A673 (cell line): ENCODE measurements at regions not wholly inside any gene's neighbourhood (a gene's known extent, or its start where the extent isn't known, plus 50 kb on each side); places are given as distances from the start of the nearest gene placed in this dataset.

Source experiments
- BruUV-seq: library from RNA; stranded (reverse); fragments of 400-500 nt; replicated peaks from 2 replicates; lab custom pipeline; 2021; lab: Mats Ljungman, UMichigan
- CTCF ChIA-PET: fragments of 300-600 bp; sonication (Branson Sonifier 250); formaldehyde crosslinking; loops from one replicate; lab custom pipeline; 2022; ENCODE audit warnings: antibody characterized with exemption; lab: Charles Lee
- POLR2A ChIA-PET: fragments of 300-600 bp; sonication (Branson Sonifier 250); formaldehyde crosslinking; loops from one replicate; lab custom pipeline; 2022; ENCODE audit warnings: antibody characterized with exemption; ENCODE audit not compliant: low non-redundant PET; lab: Charles Lee
- DNase-seq: peaks from one replicate; pipeline ENCODE4 v3.0.0-alpha.2; 2015; ENCODE audit warnings: low spot score
- H3K27ac ChIP-seq: fragments of 200-600 bp; sonication (generic); 2 replicates; pipeline ENCODE4 v1.5.1; 2016; ENCODE audit warnings: mixed run types, low read depth, mild to moderate bottlenecking, mixed read lengths, antibody characterized with exemption, low read length; ENCODE audit not compliant: poor library complexity, severe bottlenecking
- H3K27me3 ChIP-seq: fragments of 200-600 bp; sonication (generic); replicated peaks from 2 replicates; pipeline ENCODE4 v1.6.1; 2017; ENCODE audit warnings: mixed run types, low read depth, mild to moderate bottlenecking, mixed read lengths, antibody characterized with exemption, low read length; ENCODE audit not compliant: insufficient read depth, poor library complexity
- H3K36me3 ChIP-seq: fragments of 200-600 bp; sonication (generic); 2 replicates; pipeline ENCODE4 v1.6.1; 2016; ENCODE audit warnings: mixed run types, mild to moderate bottlenecking, mixed read lengths, antibody characterized with exemption, low read length; ENCODE audit not compliant: insufficient read depth, poor library complexity, severe bottlenecking
- H3K4me1 ChIP-seq: fragments of 200-600 bp; sonication (generic); 2 replicates; pipeline ENCODE4 v1.6.1; 2017; ENCODE audit warnings: mixed run types, mild to moderate bottlenecking, mixed read lengths, antibody characterized with exemption, low read length; ENCODE audit not compliant: insufficient read depth, poor library complexity, severe bottlenecking
- H3K4me3 ChIP-seq: fragments of 200-600 bp; sonication (generic); 2 replicates; pipeline ENCODE4 v1.5.1; 2016; ENCODE audit warnings: low read depth, mixed run types, mild to moderate bottlenecking, mixed read lengths, low read length; ENCODE audit not compliant: poor library complexity, severe bottlenecking
- H3K9me3 ChIP-seq: fragments of 200-600 bp; sonication (generic); 2 replicates; pipeline ENCODE4 v1.6.1; 2016; ENCODE audit warnings: mixed run types, low read depth, mild to moderate bottlenecking, mixed read lengths, antibody characterized with exemption, low read length; ENCODE audit not compliant: poor library complexity, severe bottlenecking
- EZH2 ChIP-seq: fragments of 200-600 bp; sonication (generic); IDR thresholded peaks from 2 replicates; pipeline ENCODE4 v1.6.1; 2017; ENCODE audit warnings: borderline replicate concordance, low read depth, mild to moderate bottlenecking, mixed read lengths, antibody characterized with exemption, low read length; ENCODE audit not compliant: poor library complexity, severe bottlenecking
- intact Hi-C: fragments of 100-400 bp; cut with micrococcal nuclease; formaldehyde crosslinking; loops from one replicate; pipeline ENCODE4 v1.10.0; 2022; ENCODE audit not compliant: unreplicated experiment
- TF ChIP-seq, protein P1 (sequence below): fragments of 300-800, 200-600 bp; sonication (generic); conservative IDR thresholded peaks from 2 replicates; pipeline ENCODE4 v1.5.1; 2017; ENCODE audit warnings: low read depth, mild to moderate bottlenecking, antibody characterized with exemption, low read length, moderate library complexity, mixed read lengths

DNA sequence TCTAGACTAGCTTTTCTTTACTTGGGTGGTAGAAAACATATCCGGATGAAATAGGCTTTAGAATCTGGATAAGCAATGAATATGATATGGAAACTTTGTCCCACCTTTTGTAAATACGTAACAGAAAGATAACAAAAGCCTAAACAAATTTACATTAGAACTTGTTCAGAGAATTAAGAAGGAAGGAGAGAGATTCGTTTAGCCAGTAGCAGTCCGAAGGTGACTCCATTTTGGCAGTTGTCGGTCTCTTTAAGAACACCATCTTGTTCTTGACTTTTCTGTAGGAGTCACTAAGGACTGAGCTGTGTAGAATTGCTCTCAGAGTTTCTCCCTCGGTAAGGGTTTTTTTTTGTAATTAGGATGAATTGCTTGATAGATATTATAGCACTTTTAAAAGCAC is 475.1 kb downstream of the PCNX1 start:
- Histone ChIP-seq H3K4me1 (peaks cover 22% of the 10 kb centered on the region), H3K27me3 (no peaks in the 10 kb centered on the region), H3K36me3 (no peaks in the 10 kb centered on the region), H3K9me3 (no peaks in the 10 kb centered on the region), H3K4me3 (no peak overlapping the region), H3K27ac (peak overlapping the region; percentile 2)
- no TSS peak for BruUV-seq
- DNase-seq, result no peak
- ChIA-PET POLR2A (no interaction called here), CTCF (no interaction called here)
- TF ChIP-seq EZH2, result no peak
- TF ChIP-seq, protein P1, sequence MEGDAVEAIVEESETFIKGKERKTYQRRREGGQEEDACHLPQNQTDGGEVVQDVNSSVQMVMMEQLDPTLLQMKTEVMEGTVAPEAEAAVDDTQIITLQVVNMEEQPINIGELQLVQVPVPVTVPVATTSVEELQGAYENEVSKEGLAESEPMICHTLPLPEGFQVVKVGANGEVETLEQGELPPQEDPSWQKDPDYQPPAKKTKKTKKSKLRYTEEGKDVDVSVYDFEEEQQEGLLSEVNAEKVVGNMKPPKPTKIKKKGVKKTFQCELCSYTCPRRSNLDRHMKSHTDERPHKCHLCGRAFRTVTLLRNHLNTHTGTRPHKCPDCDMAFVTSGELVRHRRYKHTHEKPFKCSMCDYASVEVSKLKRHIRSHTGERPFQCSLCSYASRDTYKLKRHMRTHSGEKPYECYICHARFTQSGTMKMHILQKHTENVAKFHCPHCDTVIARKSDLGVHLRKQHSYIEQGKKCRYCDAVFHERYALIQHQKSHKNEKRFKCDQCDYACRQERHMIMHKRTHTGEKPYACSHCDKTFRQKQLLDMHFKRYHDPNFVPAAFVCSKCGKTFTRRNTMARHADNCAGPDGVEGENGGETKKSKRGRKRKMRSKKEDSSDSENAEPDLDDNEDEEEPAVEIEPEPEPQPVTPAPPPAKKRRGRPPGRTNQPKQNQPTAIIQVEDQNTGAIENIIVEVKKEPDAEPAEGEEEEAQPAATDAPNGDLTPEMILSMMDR, result no peak
- intact Hi-C loops, result no loop called here

DNA sequence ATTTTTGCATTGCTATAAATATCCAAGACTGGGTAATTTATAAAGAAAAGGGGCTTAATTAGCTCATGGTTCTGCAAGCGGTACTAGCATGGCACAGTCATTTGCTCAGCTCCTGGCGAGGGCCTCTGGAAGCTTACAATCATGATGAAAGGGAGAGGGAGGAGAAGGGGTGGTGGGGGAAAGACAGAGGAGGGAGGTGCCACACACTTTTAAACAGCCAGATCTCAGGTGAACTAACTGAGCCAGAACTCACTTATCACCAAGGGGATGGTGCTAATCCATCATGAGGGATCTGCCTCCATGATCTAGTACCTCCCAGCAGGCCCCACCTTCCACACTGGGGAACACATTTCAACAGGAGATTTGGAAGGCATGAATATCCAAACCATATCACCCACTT is 476.3 kb downstream of the PCNX1 start:
- Histone ChIP-seq H3K4me1 (peaks cover 28% of the 10 kb centered on the region), H3K27ac (no peak overlapping the region), H3K27me3 (no peaks in the 10 kb centered on the region), H3K36me3 (no peaks in the 10 kb centered on the region), H3K9me3 (no peaks in the 10 kb centered on the region), H3K4me3 (no peak overlapping the region)
- intact Hi-C loops, result no loop called here
- no peak for DNase-seq
- TF ChIP-seq, protein P1, result no peak
- TF ChIP-seq EZH2, result no peak
- ChIA-PET POLR2A (no interaction called here), CTCF (no interaction called here)
- no TSS peak for BruUV-seq

DNA sequence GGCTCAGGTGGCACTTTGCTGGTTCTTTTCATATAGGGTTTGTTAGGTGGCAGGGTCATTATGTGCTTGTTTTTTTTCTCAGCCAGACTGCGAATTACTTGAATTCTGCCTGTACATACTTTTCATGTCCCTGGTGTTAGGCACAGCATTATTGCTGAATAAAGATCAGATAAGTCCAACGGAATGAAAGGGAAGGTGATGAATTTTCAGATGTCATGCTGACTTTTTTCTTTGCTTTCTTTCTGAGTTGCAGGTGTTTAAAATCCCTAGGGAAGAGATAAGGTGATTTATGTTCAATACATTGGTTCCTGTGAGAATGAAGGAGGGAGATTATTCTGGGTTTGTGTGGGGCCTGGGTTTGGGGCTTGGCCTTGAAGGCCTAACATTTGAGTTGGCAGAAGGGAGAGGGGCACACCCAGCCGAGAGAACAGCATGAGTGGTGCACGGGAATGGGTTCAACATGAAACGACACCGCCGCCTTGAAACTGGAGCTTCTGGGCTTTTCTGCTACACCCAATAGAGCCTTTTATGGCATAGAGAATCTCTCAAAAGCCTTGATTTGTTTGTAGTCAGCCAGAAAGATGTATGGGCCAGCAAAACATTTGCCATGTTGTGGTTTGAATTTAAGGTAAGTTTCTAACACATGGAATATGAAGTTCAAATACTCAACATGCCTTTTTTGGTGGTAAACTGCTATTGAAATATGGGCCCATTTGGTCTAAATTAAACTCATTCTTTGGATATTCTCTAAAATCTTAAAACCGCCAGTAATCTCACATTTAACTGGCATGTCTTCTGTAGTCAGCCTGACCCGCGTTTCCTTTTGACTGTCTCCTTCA is 477.0 kb downstream of the PCNX1 start:
- BruUV-seq, result no TSS peak
- H3K36me3 ChIP-seq, result no peaks in the 10 kb centered on the region
- H3K27me3 ChIP-seq, result no peaks in the 10 kb centered on the region
- DNase-seq, result no peak
- H3K4me3 ChIP-seq, result no peak overlapping the region
- ChIA-PET POLR2A (no interaction called here), CTCF (no interaction called here)
- no peak overlapping the region for H3K27ac ChIP-seq
- intact Hi-C loops, result no loop called here
- TF ChIP-seq EZH2, result no peak
- TF ChIP-seq, protein P1, result no peak
- no peaks in the 10 kb centered on the region for H3K9me3 ChIP-seq
- peaks cover 35% of the 10 kb centered on the region for H3K4me1 ChIP-seq
